AG04449 (cell line): ENCODE measurements at regions not wholly inside any gene's neighbourhood (a gene's known extent, or its start where the extent isn't known, plus 50 kb on each side); places are given as distances from the start of the nearest gene placed in this dataset.

Experiments
- CTCF ChIA-PET: fragments of 350-600 bp; formaldehyde crosslinking; extraction: SDS; loops from one replicate; lab custom pipeline; 2021; ENCODE audit warnings: antibody characterized with exemption; lab: Yijun Ruan, JAX
- POLR2A ChIA-PET: fragments of 400-600, 350-600 bp; formaldehyde crosslinking; extraction: SDS; loops from one replicate; lab custom pipeline; 2020; ENCODE audit warnings: antibody characterized with exemption, inconsistent platforms; lab: Yijun Ruan, JAX
- DNase-seq: peaks from one replicate; pipeline ENCODE4 v3.0.0-alpha.2; 2010; ENCODE audit warnings: low read depth, low spot score
- H3K4me3 ChIP-seq: 2 replicates; pipeline ENCODE4 v1.5.1; 2011; ENCODE audit warnings: low read depth, mild to moderate bottlenecking, control low read depth, low read length
- CTCF ChIP-seq: IDR thresholded peaks from one replicate; pipeline ENCODE4 v1.5.1; 2011; ENCODE audit warnings: mild to moderate bottlenecking, moderate library complexity, low read length, control low read depth, inconsistent platforms; ENCODE audit not compliant: insufficient read depth; ENCODE audit errors: missing control alignments

GRCh38 chr11:119515771-119516400, 92.9 kb upstream of the THY1 start:
- CTCF ChIA-PET = interaction anchor here (1.6 to 11.4 kb wide), 2 partner anchors 12 to 19 kb away, joined by 4 to 103 read pairs; no protein-coding TSS in a partner anchor

DNA sequence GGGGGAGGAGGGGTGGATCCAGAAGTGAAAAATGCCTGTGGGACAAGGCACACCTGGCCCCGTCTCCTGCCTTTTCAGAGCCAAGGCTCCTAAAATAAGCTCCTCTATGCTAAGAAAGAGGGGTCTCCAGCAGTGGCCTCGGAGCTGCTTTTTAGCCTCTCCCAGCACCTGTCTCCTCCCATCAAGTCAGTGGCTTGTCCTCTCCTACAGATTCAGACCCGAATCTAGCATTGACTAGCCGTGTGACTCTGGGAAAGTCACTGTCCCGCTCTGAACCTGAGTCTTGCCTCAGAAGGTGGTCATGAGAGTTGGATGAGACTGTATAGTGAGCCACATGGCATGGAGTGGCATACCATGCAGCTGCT, 90.8 kb upstream of the THY1 start:
- ChIA-PET POLR2A (no interaction called here), CTCF (interaction anchor here (1.5 to 11.4 kb wide), 3 partner anchors 21 to 39 kb away, joined by 4 to 103 read pairs (median 4); no protein-coding TSS in a partner anchor)
- TF ChIP-seq CTCF = no peak

More at GRCh38 chr11:119515771-119516400, 92.9 kb upstream of the THY1 start:
- DNase-seq = no peak
- no peak for TF ChIP-seq CTCF
- H3K4me3 ChIP-seq = no peak overlapping the region
- POLR2A ChIA-PET = no interaction called here

DNA sequence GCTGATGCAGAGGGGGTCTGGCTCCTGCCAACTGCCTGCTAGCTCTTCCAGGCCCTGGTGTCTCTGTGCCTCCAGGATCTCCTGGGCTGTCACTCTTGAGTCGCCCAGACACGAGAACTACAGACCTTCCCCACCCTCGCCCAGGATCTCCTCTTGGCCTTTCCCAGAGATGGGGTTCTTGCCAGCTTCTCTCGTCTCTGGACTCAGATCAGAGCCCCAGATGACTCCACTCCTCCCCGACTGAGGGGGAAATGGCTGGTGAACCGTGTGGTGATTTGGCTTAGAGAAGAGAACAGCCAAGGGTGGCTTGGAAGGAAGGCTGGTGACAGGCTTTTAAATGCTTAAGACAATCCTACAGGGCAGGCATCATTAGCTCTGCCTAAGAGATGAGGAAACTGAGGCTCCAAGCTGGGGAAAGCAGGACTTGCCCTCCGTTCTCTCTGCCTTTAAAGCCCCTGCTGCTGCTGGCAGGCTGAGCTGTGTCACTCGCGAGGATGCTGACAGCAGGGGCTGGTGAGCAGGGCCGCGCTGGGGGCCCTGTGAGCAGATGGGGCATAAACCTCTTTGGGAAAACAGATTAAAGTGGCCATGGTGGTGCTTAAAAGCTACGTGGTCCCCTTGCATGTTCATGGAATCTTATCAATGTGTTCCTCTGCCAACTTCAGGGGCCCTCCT, 90.3 kb upstream of the THY1 start:
- DNase-seq = no peak
- no peak for TF ChIP-seq CTCF
- ChIA-PET CTCF (interaction anchor here (0.8 to 11.4 kb wide), 6 partner anchors 20 to 55 kb away, joined by 3 to 103 read pairs (median 4); no protein-coding TSS in a partner anchor), POLR2A (no interaction called here)
- H3K4me3 ChIP-seq = no peak overlapping the region

More for the DNA sequence above, 90.8 kb upstream of the THY1 start:
- no peak overlapping the region for H3K4me3 ChIP-seq
- no peak for DNase-seq

- DNase-seq = no peak
- H3K4me3 ChIP-seq = no peak overlapping the region
- no peak for TF ChIP-seq CTCF
- POLR2A ChIA-PET = no interaction called here
- CTCF ChIA-PET = interaction anchor here (0.8 to 11.4 kb wide), 4 partner anchors 19 to 56 kb away, joined by 3 to 103 read pairs (median 3); no protein-coding TSS in a partner anchor
These were observed 89.4 kb upstream of the THY1 start for GRCh38 chr11:119512369-119512768.

- no peak for DNase-seq
- POLR2A ChIA-PET = no interaction called here
- CTCF ChIA-PET = interaction anchor here (0.9 to 11.4 kb wide), 3 partner anchors 23 to 155 kb away, joined by 3 to 103 read pairs (median 3); no protein-coding TSS in a partner anchor
- TF ChIP-seq CTCF = no peak
- H3K4me3 ChIP-seq = no peak overlapping the region
These were observed 88.8 kb upstream of the THY1 start for GRCh38 chr11:119511614-119512306.

GRCh38 chr11:119509969-119510401, 87.0 kb upstream of the THY1 start:
- CTCF ChIA-PET = interaction anchor here (0.8 to 1.4 kb wide), 2 partner anchors 24 to 26 kb away, joined by 3 to 6 read pairs; no protein-coding TSS in a partner anchor
- no peak for TF ChIP-seq CTCF
- POLR2A ChIA-PET = interaction anchor here (0.5 kb wide), 1 partner anchor 837 kb away, joined by 4 read pairs; no protein-coding TSS in a partner anchor
- peak; percentile 54 for DNase-seq
- H3K4me3 ChIP-seq = no peak overlapping the region
